ENCODE measurements at regions not wholly inside any gene's neighbourhood (a gene's known extent, or its start where the extent isn't known, plus 50 kb on each side); places are given as distances from the start of the nearest gene placed in this dataset.

DNA sequence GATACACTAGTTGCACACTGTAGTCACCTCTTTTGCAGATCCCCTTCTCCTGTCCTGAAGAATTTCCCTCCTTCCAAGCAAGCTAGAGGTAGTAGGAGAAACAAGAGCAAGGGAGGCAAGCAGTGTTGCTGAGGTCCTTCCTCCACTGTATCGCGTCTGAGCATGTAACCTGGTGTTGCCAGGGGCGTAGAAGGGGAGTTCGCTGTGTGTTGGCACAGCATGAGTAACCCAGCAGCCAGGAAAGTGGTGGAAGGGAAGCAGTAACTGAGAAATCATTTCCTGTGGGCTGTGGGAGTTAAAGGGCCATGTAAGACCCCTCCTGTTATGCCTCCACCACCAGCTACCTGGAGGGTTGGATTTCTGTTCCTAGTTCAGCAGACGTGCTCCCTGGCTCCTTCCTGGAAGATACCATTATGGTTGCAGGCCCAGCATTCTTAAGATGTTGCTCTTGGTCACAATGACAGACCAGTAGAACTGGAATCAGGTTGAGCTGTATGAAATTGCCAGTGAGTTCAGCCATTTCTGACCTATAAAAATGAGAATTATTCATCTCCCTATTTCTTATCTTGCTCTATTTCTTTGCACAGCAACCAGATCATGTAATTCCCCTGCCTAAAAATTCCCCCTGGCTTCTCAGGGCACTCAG lies 215.3 kb upstream of the TOPAZ1 start:
- DNase-seq = no peak

DNA sequence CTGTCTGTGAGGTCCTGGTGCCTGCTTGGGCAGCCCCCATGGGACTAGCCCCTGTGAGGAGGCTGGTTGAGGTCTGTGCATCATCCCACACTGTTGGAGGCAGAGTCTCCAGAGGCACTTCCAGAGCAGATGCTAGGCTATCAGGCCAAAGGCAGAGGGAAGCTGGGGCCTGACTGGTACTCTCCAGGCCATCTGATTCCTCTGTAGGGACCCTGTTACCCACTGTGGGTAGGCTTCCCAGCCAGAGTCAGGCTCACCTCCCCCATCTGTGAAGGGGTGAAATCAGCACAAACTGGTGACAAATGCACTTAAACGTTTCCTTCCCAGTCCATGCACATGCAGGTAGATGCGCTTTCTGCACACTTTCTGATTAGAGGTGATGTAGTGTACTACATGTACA lies 212.6 kb upstream of the TOPAZ1 start:
- DNase-seq = no peak

DNA sequence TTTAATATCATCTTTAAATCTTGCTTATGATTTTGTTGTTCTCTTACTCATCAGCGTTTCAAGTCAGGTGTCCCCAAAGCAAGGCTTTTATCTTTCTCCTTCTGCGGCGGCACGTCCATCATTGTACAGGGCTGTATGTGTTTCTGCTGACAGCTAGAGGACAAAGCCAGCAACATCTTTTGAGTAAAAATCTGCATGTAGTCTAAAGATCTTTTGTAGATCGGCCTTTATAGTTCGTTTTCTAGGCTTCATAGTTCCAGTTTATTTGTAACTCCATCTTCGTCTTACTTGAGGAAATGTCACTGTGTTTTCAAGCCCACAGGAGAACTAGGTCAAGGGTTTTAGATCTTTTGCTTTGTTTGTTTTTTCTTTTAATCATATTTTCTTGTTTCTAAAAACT lies 211.4 kb upstream of the TOPAZ1 start:
- no peak for DNase-seq

DNA sequence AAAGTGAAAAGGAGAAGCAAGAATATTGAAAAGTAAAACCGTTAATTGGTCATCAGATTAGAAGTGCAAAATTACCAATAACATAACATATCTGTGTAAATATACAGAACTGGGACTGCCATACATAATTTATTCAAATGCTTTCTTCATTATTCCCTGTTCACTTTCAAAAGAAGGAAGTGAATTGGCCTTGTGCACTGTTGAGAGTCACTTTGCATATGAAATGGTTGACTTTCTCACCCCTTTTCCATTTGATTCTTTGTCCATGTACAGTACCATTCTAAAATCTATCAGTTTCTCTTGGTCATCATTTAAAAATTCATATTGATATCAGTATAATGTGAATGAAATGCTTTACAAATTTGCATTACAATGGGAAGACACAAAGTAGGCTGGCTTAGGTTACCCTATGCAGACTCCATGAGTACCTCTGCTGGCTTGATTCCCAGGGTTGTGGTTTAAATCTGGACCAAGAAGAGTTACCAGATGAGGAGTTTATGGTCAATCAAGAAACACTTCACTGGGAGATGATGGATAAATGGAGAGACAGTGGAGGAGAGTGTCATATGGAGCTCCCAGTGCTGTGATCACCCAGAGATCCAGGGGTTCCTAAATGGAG lies 210.9 kb upstream of the TOPAZ1 start:
- DNase-seq = no peak

DNA sequence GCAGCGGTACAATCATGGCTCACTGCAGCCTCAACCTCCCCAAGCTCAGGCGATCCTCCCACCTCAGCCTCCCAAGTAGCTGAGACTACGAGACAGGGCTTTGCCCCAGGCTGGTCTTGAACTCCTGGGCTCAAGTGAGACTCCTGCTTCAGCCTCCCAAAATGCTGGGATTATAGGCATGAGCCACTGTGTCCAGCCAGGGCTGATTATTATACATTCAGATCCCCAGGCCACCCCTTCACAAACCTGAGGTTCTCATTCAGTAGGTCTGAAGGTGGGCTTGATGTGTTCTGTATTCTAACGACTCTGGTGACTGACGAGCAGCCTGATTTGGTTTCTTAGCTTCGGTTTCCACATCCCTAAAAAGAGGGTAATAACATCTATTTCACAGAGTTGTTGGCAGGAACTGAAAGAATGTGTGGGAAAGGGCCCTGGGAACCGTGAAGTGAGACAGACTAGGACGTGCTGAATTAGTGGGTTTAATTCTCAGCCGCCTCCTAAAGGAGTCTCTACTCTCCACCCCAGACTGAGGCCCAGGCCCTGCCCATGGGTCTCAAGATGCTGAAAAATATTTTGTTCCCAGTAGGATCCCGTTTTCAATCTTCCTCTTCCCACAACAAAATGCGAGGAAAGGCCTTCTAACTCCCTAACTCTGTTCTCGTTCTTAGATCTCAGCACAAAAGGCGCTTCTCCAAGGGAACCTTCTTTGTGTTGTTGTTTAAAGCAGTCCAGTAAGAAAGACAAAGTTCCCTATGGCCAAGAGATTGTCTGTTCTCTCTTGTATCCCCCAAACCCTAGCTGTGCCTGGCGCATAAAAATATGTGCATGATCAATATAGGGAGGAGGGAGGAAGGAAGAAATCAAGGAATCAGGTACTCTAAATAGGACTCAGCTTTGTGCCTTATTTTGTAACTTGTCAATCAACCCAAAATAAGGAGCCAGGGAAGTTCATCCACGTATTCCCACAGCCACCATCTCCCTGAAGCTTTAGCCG lies 210.0 kb upstream of the TOPAZ1 start:
- DNase-seq = no peak

GRCh38 chr3:44032487-44032886 lies 209.2 kb upstream of the TOPAZ1 start:
- no peak for DNase-seq

GRCh38 chr3:44033123-44033522 lies 208.6 kb upstream of the TOPAZ1 start:
- no peak for DNase-seq

DNA sequence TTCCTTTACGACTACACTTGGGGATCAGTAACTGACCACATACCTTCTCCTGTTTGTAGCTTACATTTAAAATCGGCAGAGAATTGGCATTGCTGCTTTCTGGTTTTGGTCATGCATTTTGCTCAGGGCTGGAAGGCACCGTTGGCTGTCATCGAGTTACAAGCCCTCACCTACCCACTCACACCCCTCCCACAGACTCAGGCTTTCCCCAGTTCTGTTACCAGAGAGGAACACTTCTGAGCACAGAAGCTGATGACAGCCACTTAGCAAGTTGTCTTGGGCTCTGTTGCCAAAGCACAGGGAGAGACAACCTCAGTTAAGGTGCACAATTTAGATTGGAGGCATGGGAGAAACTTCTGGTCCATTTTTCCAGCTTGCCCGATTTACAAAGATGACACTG lies 204.8 kb upstream of the TOPAZ1 start:
- no peak for DNase-seq

DNA sequence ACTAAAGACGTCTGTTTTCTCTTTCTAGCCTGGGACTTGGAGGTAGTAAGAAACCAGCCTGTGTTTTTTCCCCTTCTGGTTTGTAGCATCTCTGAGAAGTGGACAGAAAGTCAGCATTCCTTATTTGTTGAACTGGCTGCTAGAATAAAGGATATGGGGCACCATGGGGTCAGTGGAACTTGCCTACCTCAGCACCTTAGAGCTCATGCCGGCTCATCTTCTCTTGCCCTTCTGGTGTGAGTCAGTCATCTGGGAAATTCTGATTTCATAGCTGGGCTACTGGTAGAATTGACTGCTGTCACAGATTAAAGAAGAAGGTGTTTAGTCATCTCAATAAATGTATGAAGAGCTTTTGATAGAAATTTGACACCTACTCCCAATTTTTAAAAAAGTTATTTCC lies 202.7 kb upstream of the TOPAZ1 start:
- no peak for DNase-seq

- DNase-seq = no peak
These were observed 200.0 kb upstream of the TOPAZ1 start for GRCh38 chr3:44041726-44042125.

DNA sequence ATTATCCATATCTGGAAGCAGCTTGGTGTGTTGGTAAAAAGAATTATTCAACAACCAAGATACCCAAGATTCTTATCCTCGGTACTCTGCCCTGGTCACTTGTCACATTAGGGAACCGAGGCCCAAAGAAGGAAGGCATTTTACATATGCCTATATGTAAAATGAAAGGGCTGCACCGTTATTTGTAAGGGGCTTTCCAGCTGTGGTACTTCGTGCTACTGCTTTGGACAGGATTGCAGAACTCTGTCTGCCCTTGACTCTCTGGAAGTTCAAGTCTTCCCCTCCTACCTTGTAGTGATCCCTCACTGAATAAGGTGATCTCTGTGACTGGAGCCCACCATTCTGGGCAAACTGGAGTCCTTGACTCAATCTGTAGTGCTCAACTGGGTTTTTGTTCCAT lies 198.9 kb upstream of the TOPAZ1 start:
- no peak for DNase-seq

- no peak for DNase-seq
These were observed 196.0 kb upstream of the TOPAZ1 start for GRCh38 chr3:44045476-44046275.

DNA sequence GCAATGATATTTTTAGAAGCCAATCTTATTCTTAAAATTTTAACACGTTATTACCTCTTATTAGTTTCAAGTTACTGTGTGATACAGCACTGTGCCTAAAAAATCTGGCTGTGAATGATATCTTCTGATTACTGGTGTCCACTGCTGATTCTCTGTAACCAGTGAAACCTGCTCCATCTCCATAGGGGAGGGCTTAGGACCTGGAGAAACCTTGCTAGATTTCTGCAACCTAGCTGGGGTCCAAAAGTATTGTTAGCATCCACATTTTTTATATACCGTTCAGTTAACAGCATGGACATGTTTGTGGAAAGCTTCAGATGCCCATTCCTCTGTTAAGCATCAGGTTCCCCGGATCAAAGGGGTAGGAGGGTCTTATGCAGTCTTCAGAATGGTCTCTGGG lies 193.9 kb upstream of the TOPAZ1 start:
- no peak for DNase-seq

- DNase-seq = no peak
These were observed 193.3 kb upstream of the TOPAZ1 start for GRCh38 chr3:44048196-44048924.

DNA sequence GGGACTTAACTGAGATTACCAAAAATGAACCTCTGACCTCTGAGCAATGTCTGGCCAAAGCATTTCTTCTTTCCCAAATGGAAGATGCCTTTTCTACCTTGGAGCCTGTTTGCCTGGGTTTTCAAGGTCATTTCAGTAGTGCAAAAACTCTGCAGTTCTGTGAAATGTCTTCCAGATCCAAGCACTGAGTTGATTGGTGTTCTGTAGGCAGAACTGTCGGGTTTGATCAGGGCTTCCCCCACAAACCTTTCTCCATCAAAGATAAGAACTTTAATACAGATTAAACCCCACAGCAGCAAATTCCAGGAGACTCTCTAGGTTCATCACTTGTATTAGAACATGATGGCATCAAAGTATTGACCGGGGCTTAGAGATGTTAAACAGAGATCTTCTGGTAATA lies 192.7 kb upstream of the TOPAZ1 start:
- DNase-seq = no peak

DNA sequence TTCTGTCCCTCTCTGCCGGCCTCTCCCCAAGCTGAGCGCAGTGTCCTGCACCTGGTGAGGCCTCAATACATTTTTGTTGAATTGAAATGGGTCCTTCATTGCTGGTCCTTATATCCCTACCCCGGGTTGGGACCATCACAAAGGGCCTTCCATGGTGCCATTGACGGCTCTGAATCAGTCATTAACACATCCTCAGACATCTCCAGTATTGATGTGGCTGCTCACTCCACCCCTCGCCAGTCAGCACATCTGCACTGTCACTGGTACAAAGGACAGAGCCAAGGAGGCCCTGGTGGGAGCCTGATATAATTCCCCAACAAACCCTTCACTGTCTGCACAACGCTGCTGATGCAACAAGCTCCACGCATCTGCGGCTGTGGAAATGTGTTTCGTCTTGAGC lies 191.6 kb upstream of the TOPAZ1 start:
- no peak for DNase-seq

DNA sequence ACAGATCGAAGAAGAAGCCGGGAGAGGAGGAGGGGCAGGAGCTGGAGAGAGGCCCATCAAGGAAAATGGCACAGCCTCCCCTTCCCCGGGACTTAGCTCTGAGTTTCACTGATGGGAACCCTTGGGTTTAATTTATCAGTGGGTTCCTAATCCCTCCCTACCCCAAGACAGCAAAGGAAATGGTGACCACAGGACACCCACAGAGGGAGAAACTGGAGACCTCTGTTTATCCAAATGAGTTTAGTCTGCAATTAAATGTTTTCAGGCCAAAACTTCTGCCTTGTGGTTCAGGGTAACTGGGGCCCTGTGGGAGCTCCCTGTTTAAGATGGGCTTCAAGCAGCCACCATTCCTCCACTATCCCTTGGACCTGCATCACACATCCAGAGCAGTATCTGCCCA lies 190.8 kb upstream of the TOPAZ1 start:
- no peak for DNase-seq

DNA sequence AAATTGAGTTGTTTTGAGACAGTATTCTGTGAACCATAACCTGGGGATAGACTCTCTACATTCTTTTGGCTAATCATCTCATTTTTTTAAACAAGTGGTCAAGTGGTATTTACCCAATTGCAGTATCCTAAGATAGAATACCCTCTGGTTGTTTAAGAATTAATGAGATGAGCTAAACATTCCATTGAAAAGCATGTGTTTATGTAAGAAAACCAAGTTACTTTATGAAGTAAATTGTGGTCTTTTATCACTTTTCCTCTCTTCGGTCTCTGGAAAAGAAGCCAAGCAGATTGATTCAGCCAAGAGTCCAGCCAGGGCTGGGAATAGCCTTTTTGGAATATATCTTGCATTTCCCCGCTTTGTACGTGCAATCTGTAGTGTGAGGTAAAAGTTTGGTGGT lies 185.7 kb upstream of the TOPAZ1 start:
- DNase-seq = no peak

- DNase-seq = no peak
These were observed 185.0 kb upstream of the TOPAZ1 start for GRCh38 chr3:44056446-44057240.

DNA sequence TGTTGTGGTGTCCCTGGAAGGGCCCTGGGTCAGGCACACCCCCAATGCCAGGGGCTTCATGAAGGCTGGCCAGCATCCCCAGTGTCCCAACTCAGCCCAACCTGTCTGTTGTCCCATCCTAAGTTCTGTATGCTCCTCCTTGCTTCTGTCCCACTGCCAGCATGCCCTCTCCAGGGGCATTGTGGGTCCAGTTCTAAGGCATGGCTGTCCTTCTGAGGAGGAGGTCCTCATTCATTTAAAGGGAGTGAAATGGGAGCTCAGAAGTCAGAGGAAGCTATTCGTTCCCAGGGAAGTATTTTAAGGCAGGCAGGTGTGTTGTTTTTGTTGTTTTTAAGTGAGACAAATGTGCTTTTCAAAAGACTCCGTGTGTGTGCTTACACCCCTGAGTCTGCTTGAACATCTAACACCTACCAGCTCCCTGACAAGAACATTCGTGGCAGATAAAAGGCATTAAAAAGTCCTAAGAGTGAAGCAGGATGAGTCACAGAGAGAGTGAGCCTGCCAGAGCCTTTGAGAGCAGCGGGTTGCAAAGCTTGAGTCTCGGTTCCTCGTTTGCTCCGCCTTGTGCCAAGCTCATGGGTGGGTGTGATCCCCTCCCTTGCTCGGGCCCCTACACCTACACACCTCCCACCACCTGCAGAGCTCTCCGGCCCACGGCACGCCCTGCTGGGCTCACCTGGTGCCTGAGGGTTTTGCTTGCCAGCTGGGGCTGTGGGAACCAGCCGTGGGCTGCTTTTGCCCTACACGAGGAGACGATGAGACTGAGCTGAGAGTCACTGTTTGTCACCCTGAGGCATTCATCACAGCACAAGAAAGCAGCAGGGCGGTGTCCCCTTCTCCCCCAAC lies 183.4 kb upstream of the TOPAZ1 start:
- DNase-seq = no peak

- no peak for DNase-seq
These were observed 182.8 kb upstream of the TOPAZ1 start for GRCh38 chr3:44058868-44059203.

All from right forelimb (tissue), 1 donor.